ENCODE measurements at regions not wholly inside any gene's neighbourhood (a gene's known extent, or its start where the extent isn't known, plus 50 kb on each side); places are given as distances from the start of the nearest gene placed in this dataset.
A peak's percentile ranks its signal among the peaks of the same experiment; 100 is the strongest.

DNA sequence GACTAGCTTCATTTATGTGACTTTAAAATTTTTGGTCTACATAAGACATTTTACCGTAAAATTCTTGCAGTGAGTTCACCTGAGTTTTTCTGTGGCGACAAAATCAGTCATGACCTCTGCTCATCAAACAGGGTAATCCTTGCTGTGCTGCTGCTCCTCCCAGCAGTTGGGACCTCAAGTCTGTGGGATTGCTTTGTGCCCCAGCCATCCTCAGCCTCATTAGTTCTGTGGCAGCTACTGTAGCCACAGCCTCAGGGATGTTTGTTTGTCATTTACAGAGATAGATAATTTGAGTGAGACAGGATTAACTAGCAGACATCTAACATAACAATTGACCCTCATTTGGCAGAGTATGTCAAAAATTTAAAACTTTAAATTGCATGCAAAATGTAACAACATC lies 357.0 kb downstream of the PCNX1 start:
- H3K4me3 ChIP-seq (ENCODE audit: low read length): no peak overlapping the region
- TF ChIP-seq CTCF (conservative IDR thresholded peaks at IDR 0.05; ENCODE audit: low read length): no peak
- no peak for DNase-seq (ENCODE audit: low read depth)

DNA sequence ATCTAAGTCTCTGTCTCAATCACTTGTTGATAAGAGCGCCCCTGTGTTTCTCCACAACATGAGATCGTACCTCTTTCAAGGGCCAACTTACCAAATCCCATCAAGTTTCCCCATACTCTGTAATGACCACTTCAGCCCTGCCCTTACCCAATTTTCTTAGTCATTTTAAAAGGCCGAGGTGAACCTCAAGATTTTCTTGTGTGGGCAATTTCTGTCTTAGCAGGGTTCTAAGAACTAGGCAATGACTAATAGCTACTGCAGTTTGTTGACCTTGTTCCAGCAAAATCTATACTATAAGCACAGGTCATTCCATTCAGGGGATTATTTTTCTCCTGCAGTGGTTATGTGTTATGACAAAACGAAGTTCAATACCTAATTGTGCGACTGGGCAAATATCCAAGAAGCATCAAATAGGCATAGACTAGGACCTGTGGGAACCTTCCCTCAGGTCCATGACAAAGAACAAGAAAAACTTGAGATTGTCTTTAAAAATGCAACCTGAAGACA lies 359.8 kb downstream of the PCNX1 start:
- peak; percentile 43 for DNase-seq (ENCODE audit: low read depth)
- no peak for TF ChIP-seq CTCF (conservative IDR thresholded peaks at IDR 0.05; ENCODE audit: low read length)
- H3K4me3 ChIP-seq (ENCODE audit: low read length): no peak overlapping the region

DNA sequence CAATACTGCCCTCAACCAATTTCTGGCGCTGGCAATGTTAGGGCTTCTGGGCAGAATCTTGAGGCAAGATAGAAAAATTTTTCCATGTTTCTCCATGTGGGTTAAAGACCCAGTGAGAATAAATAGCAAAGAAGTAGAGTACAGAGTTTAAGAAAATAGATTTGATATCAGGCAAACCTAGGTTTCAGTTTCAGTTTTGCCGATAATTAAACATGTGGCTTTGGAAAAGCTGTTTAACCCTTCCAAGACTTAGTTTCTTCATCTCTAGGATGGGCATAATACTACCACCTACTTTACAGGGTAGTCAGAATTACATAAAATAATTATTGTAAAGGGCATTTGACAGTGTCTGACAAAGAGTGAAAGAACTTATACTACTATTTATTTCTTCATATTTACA lies 360.4 kb downstream of the PCNX1 start:
- no peak for TF ChIP-seq CTCF (conservative IDR thresholded peaks at IDR 0.05; ENCODE audit: low read length)
- no peak overlapping the region for H3K4me3 ChIP-seq (ENCODE audit: low read length)
- no peak for DNase-seq (ENCODE audit: low read depth)

- no peak overlapping the region for H3K4me3 ChIP-seq (ENCODE audit: low read length)
- no peak for DNase-seq (ENCODE audit: low read depth)
- TF ChIP-seq CTCF (conservative IDR thresholded peaks at IDR 0.05; ENCODE audit: low read length): no peak
These were observed 362.9 kb downstream of the PCNX1 start for GRCh38 chr14:71270111-71270510.

GRCh38 chr14:71271166-71271945 lies 364.1 kb downstream of the PCNX1 start:
- DNase-seq (ENCODE audit: low read depth): no peak
- no peak for TF ChIP-seq CTCF (conservative IDR thresholded peaks at IDR 0.05; ENCODE audit: low read length)
- H3K4me3 ChIP-seq (ENCODE audit: low read length): no peak overlapping the region

DNA sequence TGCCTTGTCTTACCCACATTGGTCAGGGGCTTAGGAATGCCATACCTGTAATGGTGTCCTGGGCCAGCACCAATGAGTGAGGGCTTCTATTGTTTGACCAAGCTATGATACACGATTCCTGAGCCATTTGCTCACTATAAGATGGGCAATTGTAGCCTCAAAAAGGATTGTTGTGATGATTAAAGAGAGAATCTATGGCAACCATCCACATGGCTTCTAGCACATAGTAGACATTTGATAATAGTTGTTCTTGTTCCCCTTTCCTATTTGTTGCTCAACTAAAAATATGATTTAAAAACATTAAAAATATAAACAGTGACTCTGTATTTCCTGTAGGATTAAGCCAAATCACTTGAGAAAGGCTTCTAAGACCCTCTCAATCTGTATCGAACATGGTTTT lies 366.1 kb downstream of the PCNX1 start:
- no peak for DNase-seq (ENCODE audit: low read depth)
- TF ChIP-seq CTCF (conservative IDR thresholded peaks at IDR 0.05; ENCODE audit: low read length): no peak

DNA sequence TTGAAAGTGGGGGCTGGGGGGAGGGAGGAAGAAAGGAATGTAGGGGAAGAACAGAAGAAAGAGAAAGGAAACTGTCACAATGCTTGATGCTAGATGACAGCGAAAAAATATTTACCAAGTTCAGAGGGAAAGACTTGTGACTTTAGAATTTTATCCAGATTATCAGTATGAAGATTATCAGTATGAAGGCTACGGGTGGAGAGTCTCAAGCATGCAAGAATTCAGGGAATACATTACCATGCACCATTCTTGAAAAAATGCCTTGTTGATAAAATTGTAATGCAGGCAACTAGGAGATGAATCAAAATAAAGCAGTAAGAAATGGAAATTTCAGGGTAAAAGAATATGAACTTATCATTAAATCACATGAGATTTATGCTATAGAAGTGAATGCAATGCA lies 376.8 kb downstream of the PCNX1 start:
- no peak for DNase-seq (ENCODE audit: low read depth)
- no peak overlapping the region for H3K4me3 ChIP-seq (ENCODE audit: low read length)
- TF ChIP-seq CTCF (conservative IDR thresholded peaks at IDR 0.05; ENCODE audit: low read length): no peak

More for the DNA sequence above, 366.1 kb downstream of the PCNX1 start:
- no peak overlapping the region for H3K4me3 ChIP-seq (ENCODE audit: low read length)
